IMR-90 (cell line): ENCODE measurements at regions not wholly inside any gene's neighbourhood (a gene's known extent, or its start where the extent isn't known, plus 50 kb on each side); places are given as distances from the start of the nearest gene placed in this dataset.
A peak's percentile ranks its signal among the peaks of the same experiment; 100 is the strongest.

Experiments
- ATAC-seq: fragments of 200-7000 bp; cut with Tn5 transposase; 2 replicates; pipeline ENCODE4 v1.9.1; 2020; ENCODE audit warnings: low read depth, mild to moderate bottlenecking, moderate library complexity
- BruUV-seq: library from RNA; stranded (reverse); fragments of 400-500 nt; replicated peaks from 2 replicates; lab custom pipeline; 2021; lab: Mats Ljungman, UMichigan
- CTCF ChIA-PET: fragments of 300-600 bp; formaldehyde crosslinking; extraction: SDS; loops from one replicate; lab custom pipeline; 2021; ENCODE audit warnings: antibody characterized with exemption; lab: Yijun Ruan, JAX
- POLR2A ChIA-PET: fragments of 300-600 bp; sonication (Branson Sonifier 250); formaldehyde crosslinking; loops from one replicate; lab custom pipeline; 2022; ENCODE audit warnings: antibody characterized with exemption; ENCODE audit not compliant: unreplicated experiment; lab: Charles Lee
- DNase-seq: peaks from one replicate; pipeline ENCODE4 v3.0.0; 2013
- H2AFZ ChIP-seq: replicated peaks from 2 replicates; pipeline ENCODE3; 2013; ENCODE audit warnings: low read length, mild to moderate bottlenecking; ENCODE audit not compliant: poor library complexity
- H2AK5ac ChIP-seq: 2 replicates; pipeline ENCODE4 v1.6.1; 2013; ENCODE audit warnings: low read depth, low read length, inconsistent platforms
- H2AK9ac ChIP-seq: replicated peaks from 2 replicates; pipeline ENCODE3; 2013; ENCODE audit warnings: mild to moderate bottlenecking, low read depth, low read length, moderate library complexity; ENCODE audit not compliant: poor library complexity
- H2BK120ac ChIP-seq: 2 replicates; pipeline ENCODE4 v1.6.1; 2013; ENCODE audit warnings: low read depth, low read length, inconsistent platforms
- H2BK15ac ChIP-seq: 3 replicates; pipeline ENCODE4 v1.6.1; 2013; ENCODE audit warnings: low read depth, low read length, inconsistent platforms
- H2BK20ac ChIP-seq: 2 replicates; pipeline ENCODE4 v1.6.1; 2013; ENCODE audit warnings: low read depth, mild to moderate bottlenecking, inconsistent platforms, low read length, moderate library complexity
- H2BK5ac ChIP-seq: 2 replicates; pipeline ENCODE4 v1.6.1; 2013; ENCODE audit warnings: mild to moderate bottlenecking, low read depth, low read length, inconsistent platforms; ENCODE audit not compliant: poor library complexity, severe bottlenecking
- H3K14ac ChIP-seq: replicated peaks from 2 replicates; pipeline ENCODE4 v1.6.1; 2013; ENCODE audit warnings: low read depth, low read length, inconsistent platforms
- H3K18ac ChIP-seq: 2 replicates; pipeline ENCODE4 v1.6.1; 2013; ENCODE audit warnings: low read depth, low read length, control low read depth
- H3K23ac ChIP-seq: 2 replicates; pipeline ENCODE4 v1.6.1; 2013; ENCODE audit warnings: low read depth, low read length, inconsistent platforms
- H3K27ac ChIP-seq: 2 replicates; pipeline ENCODE4 v1.5.1; 2013; ENCODE audit warnings: mild to moderate bottlenecking, control low read depth, low read length; ENCODE audit not compliant: insufficient read depth
- H3K27me3 ChIP-seq: 2 replicates; pipeline ENCODE4 v1.6.1; 2013; ENCODE audit warnings: low read length; ENCODE audit not compliant: control insufficient read depth, insufficient read depth
- H3K36me3 ChIP-seq: 2 replicates; pipeline ENCODE4 v1.6.1; 2013; ENCODE audit warnings: low read length, mixed read lengths; ENCODE audit not compliant: control insufficient read depth, insufficient read depth
- H3K4ac ChIP-seq: 2 replicates; pipeline ENCODE4 v1.6.1; 2013; ENCODE audit warnings: low read depth, low read length, inconsistent platforms
- H3K4me1 ChIP-seq: 2 replicates; pipeline ENCODE4 v1.6.1; 2013; ENCODE audit warnings: low read length, mixed read lengths; ENCODE audit not compliant: control insufficient read depth, insufficient read depth
- H3K4me2 ChIP-seq: 2 replicates; pipeline ENCODE4 v1.6.1; 2013; ENCODE audit warnings: low read depth, mild to moderate bottlenecking, control low read depth, low read length, moderate library complexity
- H3K4me3 ChIP-seq: 2 replicates; pipeline ENCODE4 v1.5.1; 2013; ENCODE audit warnings: low read depth, mild to moderate bottlenecking, control low read depth, low read length, moderate library complexity; ENCODE audit not compliant: insufficient read depth
- H3K56ac ChIP-seq: 2 replicates; pipeline ENCODE4 v1.6.1; 2013; ENCODE audit warnings: low read length, inconsistent platforms; ENCODE audit not compliant: insufficient read depth; ENCODE audit errors: extremely low read depth
- H3K79me1 ChIP-seq, 2 experiments: 2 replicates each; pipeline ENCODE4 v1.6.1; 2013; ENCODE audit warnings: low read length in 2 of 2, inconsistent platforms in 1 of 2, low read depth in 1 of 2
- H3K9ac ChIP-seq: 2 replicates; pipeline ENCODE4 v1.6.1; 2013; ENCODE audit warnings: low read depth, low read length, control low read depth
- H3K9me1 ChIP-seq: 2 replicates; pipeline ENCODE4 v1.6.1; 2013; ENCODE audit warnings: low read length, inconsistent platforms; ENCODE audit not compliant: insufficient read depth
- H3K9me3 ChIP-seq: 2 replicates; pipeline ENCODE4 v1.6.1; 2013; ENCODE audit warnings: low read length; ENCODE audit not compliant: control insufficient read depth, insufficient read depth
- H4K20me1 ChIP-seq: 2 replicates; pipeline ENCODE4 v1.6.1; 2013; ENCODE audit warnings: low read length, inconsistent platforms; ENCODE audit not compliant: insufficient read depth
- H4K5ac ChIP-seq: 2 replicates; pipeline ENCODE4 v1.6.1; 2013; ENCODE audit warnings: mild to moderate bottlenecking, low read depth, low read length, control low read depth
- H4K8ac ChIP-seq, 2 experiments: 2 replicates each; pipeline ENCODE4 v1.6.1; 2013; ENCODE audit warnings: low read depth in 2 of 2, low read length in 2 of 2, control low read depth in 1 of 2, inconsistent platforms in 1 of 2
- H4K91ac ChIP-seq: 2 replicates; pipeline ENCODE4 v1.6.1; 2013; ENCODE audit warnings: low read depth, low read length, inconsistent platforms; ENCODE audit not compliant: insufficient read depth
- CHD1 ChIP-seq: IDR thresholded peaks from 2 replicates; pipeline ENCODE4 v1.6.1; 2012; ENCODE audit warnings: low read depth, low read length, improper control_type of control experiment
- CTCF ChIP-seq: conservative IDR thresholded peaks from 2 replicates; pipeline ENCODE4 v1.5.1; 2012; ENCODE audit warnings: mild to moderate bottlenecking, low read depth, low read length, improper control_type of control experiment
- ELK1 ChIP-seq: fragments of 150-350 bp; IDR thresholded peaks from 2 replicates; pipeline ENCODE4 v1.6.1; 2016; ENCODE audit warnings: low read depth, mild to moderate bottlenecking, low read length, moderate library complexity, borderline replicate concordance
- FOS ChIP-seq: fragments of 150-350 bp; IDR thresholded peaks from 2 replicates; pipeline ENCODE4 v1.6.1; 2016; ENCODE audit warnings: low read depth, low read length
- MAFK ChIP-seq: IDR thresholded peaks from 2 replicates; pipeline ENCODE4 v1.6.1; 2012; ENCODE audit warnings: low read depth, low read length, improper control_type of control experiment
- MAZ ChIP-seq: IDR thresholded peaks from 2 replicates; pipeline ENCODE4 v1.6.1; 2012; ENCODE audit warnings: low read depth, mild to moderate bottlenecking, low read length, improper control_type of control experiment, moderate library complexity, borderline replicate concordance
- MXI1 ChIP-seq: IDR thresholded peaks from 2 replicates; pipeline ENCODE4 v1.6.1; 2012; ENCODE audit warnings: low read depth, mild to moderate bottlenecking, low read length, moderate library complexity, borderline replicate concordance
- NFE2L2 ChIP-seq: fragments of 150-350 bp; IDR thresholded peaks from 2 replicates; pipeline ENCODE4 v1.6.1; 2016; ENCODE audit warnings: low read depth, mild to moderate bottlenecking, low read length
- POLR2A ChIP-seq: IDR thresholded peaks from 2 replicates; pipeline ENCODE4 v1.6.1; 2012; ENCODE audit warnings: mild to moderate bottlenecking, low read depth, low read length
- RAD21 ChIP-seq: IDR thresholded peaks from 2 replicates; pipeline ENCODE4 v1.6.1; 2012; ENCODE audit warnings: low read length, improper control_type of control experiment
- RCOR1 ChIP-seq: IDR thresholded peaks from 2 replicates; pipeline ENCODE4 v1.6.1; 2012; ENCODE audit warnings: mild to moderate bottlenecking, low read length, improper control_type of control experiment; ENCODE audit not compliant: insufficient replicate concordance
- SMC3 ChIP-seq: fragments of 150-350 bp; IDR thresholded peaks from 2 replicates; pipeline ENCODE4 v1.6.1; 2016; ENCODE audit warnings: low read depth, mild to moderate bottlenecking, antibody characterized with exemption, low read length, moderate library complexity
- WGBS, 2 experiments: methylation state at CpG; one replicate each; pipeline versions ENCODE4 v1.1.5 to v1.1.7; 2013; ENCODE audit warnings: missing lambda C conversion rate in 2 of 2; ENCODE audit not compliant: insufficient read length in 1 of 2; ENCODE audit errors: extremely low coverage in 2 of 2; 5-methylcytosine and 5-hydroxymethylcytosine counted together
- dilution Hi-C: fragments of 300-500 bp; cut with HindIII; formaldehyde crosslinking; loops from one replicate; pipeline ENCODE4 v1.14.3; 2018; ENCODE audit warnings: low sequenced_read_pairs; ENCODE audit not compliant: unreplicated experiment
- in situ Hi-C: fragments of 300-500 bp; cut with MboI; formaldehyde crosslinking; loops from 3 replicates; pipeline ENCODE4 v1.14.3; 2019; ENCODE audit warnings: low sequenced_read_pairs, inconsistent platforms, mixed read lengths
- intact Hi-C: fragments of 100-400 bp; cut with micrococcal nuclease; formaldehyde crosslinking; loops from 2 replicates; pipeline ENCODE4 v1.10.0; 2022

- no peaks in the 10 kb centered on the region for H3K36me3 ChIP-seq
- no peaks in the 10 kb centered on the region for H3K27me3 ChIP-seq
- H3K14ac ChIP-seq = no peak overlapping the region; the same call in 1 of the 2 replicates
- H3K27ac ChIP-seq = no peak overlapping the region
- H3K18ac ChIP-seq = no peak overlapping the region
- WGBS, 2 experiments = no CpG with 5 or more reads among the region's 2 CpGs
- H2AK5ac ChIP-seq = peak overlapping the region; percentile 25; the same call in 1 of the 2 replicates
- peak overlapping the region; percentile 8 for H3K4ac ChIP-seq
- CTCF ChIA-PET = interaction anchor here (0.6 kb wide), 1 partner anchor 166 kb away, joined by 3 read pairs; no protein-coding TSS in a partner anchor
- dilution Hi-C loops = no loop called here
- H2BK20ac ChIP-seq = peak overlapping the region; percentile 32; the same call in 1 of the 2 replicates
- H4K20me1 ChIP-seq = no peaks in the 10 kb centered on the region
- no peak overlapping the region for H2AFZ ChIP-seq
- no TSS peak for BruUV-seq
- no peaks in the 10 kb centered on the region for H3K79me1 ChIP-seq
- in situ Hi-C loops = loop anchor here (25.0 kb wide), 1 partner anchor 518 kb away; no protein-coding TSS in a partner anchor
- H3K4me3 ChIP-seq = no peak overlapping the region
- no peak overlapping the region for H2AK9ac ChIP-seq
- no peak for TF ChIP-seq MXI1
- no peak for TF ChIP-seq POLR2A
- TF ChIP-seq ELK1 = no peak
- no peak for TF ChIP-seq NFE2L2
- no peak for TF ChIP-seq RCOR1
- TF ChIP-seq CHD1 = no peak
- no peak for TF ChIP-seq MAZ
- no peak for TF ChIP-seq CTCF
- no peak for TF ChIP-seq FOS
- TF ChIP-seq RAD21 = no peak
- TF ChIP-seq SMC3 = no peak
- no peak for TF ChIP-seq MAFK
- H3K4me1 ChIP-seq = peaks cover 3% of the 10 kb centered on the region; the same call in 1 of the 2 replicates
- POLR2A ChIA-PET = no interaction called here
- intact Hi-C loops = loop anchor here (5.0 kb wide), 1 partner anchor 108 kb away; no protein-coding TSS in a partner anchor
- DNase-seq (no peak), ATAC-seq (no peak)
- no peak overlapping the region for H2BK15ac ChIP-seq
- H2BK120ac ChIP-seq = peak overlapping the region; percentile 35; the same call in 1 of the 2 replicates
- peaks cover 3% of the 10 kb centered on the region; the same call in 1 of the 2 replicates for H3K9me3 ChIP-seq
- no peaks in the 10 kb centered on the region for H3K9me1 ChIP-seq
- H4K91ac ChIP-seq = peak overlapping the region; percentile 24; the same call in 1 of the 2 replicates
- H3K23ac ChIP-seq = no peak overlapping the region
- no peak overlapping the region for H2BK5ac ChIP-seq
- H3K56ac ChIP-seq = no peak overlapping the region
- no peak overlapping the region for H4K5ac ChIP-seq
- H3K9ac ChIP-seq = no peak overlapping the region
- no peak overlapping the region for H4K8ac ChIP-seq
- H3K4me2 ChIP-seq = no peak overlapping the region
Observed at GRCh38 chr2:204344119-204344518, 201.2 kb upstream of the PARD3B start.
